Keratinocyte (primary cell): ENCODE measurements at regions not wholly inside any gene's neighbourhood (a gene's known extent, or its start where the extent isn't known, plus 50 kb on each side); places are given as distances from the start of the nearest gene placed in this dataset.

Experiments
- DNase-seq: peaks from one replicate; pipeline ENCODE4 v3.0.0-alpha.2; 2011; ENCODE audit warnings: low read depth, missing footprints, low spot score
- FAIRE-seq: peaks from 2 replicates; lab custom pipeline; 2011; peaks lifted over from hg19 to GRCh38; lab: Jason Lieb, UNC
- H2AFZ ChIP-seq: 2 replicates; pipeline ENCODE4 v1.6.0; 2012; ENCODE audit warnings: low read length, control low read depth, inconsistent platforms; ENCODE audit not compliant: control insufficient read depth
- H3K27ac ChIP-seq: 2 replicates; pipeline ENCODE4 v1.5.1; 2011; ENCODE audit warnings: low read length; ENCODE audit not compliant: control insufficient read depth, insufficient read depth
- H3K27me3 ChIP-seq: 3 replicates; pipeline ENCODE4 v1.6.0; 2011; ENCODE audit warnings: low read length; ENCODE audit not compliant: control insufficient read depth, insufficient read depth; ENCODE audit errors: extremely low read depth
- H3K36me3 ChIP-seq, 2 experiments: 2 replicates in 1 of 2; 3 replicates in 1 of 2; pipeline ENCODE4 v1.5.1; 2011; ENCODE audit warnings: low read length in 2 of 2, mild to moderate bottlenecking in 1 of 2; ENCODE audit not compliant: control insufficient read depth in 2 of 2, insufficient read depth in 2 of 2; ENCODE audit errors: extremely low read depth in 1 of 2
- H3K4me1 ChIP-seq: 3 replicates; pipeline ENCODE4 v1.5.1; 2011; ENCODE audit warnings: low read length; ENCODE audit not compliant: control insufficient read depth, insufficient read depth; ENCODE audit errors: extremely low read depth
- H3K4me2 ChIP-seq: 3 replicates; pipeline ENCODE4 v1.6.0; 2011; ENCODE audit warnings: low read depth, low read length; ENCODE audit not compliant: control insufficient read depth, insufficient read depth; ENCODE audit errors: extremely low read depth
- H3K4me3 ChIP-seq, 3 experiments: fragments of 200-600 bp in 1 of 3; sonication (generic) in 1 of 3; 2 replicates in 2 of 3; 3 replicates in 1 of 3; pipeline ENCODE4 v1.5.1; 2011 to 2016; ENCODE audit warnings: low read length in 3 of 3, mild to moderate bottlenecking in 3 of 3, control low read depth in 2 of 3, inconsistent platforms in 1 of 3, low read depth in 1 of 3, mixed read lengths in 1 of 3, mixed run types in 1 of 3, moderate library complexity in 1 of 3; ENCODE audit not compliant: control insufficient read depth in 2 of 3, insufficient read depth in 2 of 3; ENCODE audit errors: extremely low read depth in 1 of 3
- H3K79me2 ChIP-seq: 2 replicates; pipeline ENCODE4 v1.6.0; 2012; ENCODE audit warnings: low read length; ENCODE audit not compliant: control insufficient read depth, insufficient read depth
- H3K9ac ChIP-seq: 3 replicates; pipeline ENCODE4 v1.6.0; 2011; ENCODE audit warnings: low read length; ENCODE audit not compliant: control insufficient read depth, insufficient read depth; ENCODE audit errors: extremely low read depth
- H3K9me1 ChIP-seq: 3 replicates; pipeline ENCODE4 v1.6.0; 2011; ENCODE audit warnings: low read length; ENCODE audit not compliant: control insufficient read depth, insufficient read depth; ENCODE audit errors: extremely low read depth
- H3K9me3 ChIP-seq: 2 replicates; pipeline ENCODE4 v1.5.1; 2012; ENCODE audit warnings: low read depth, low read length; ENCODE audit not compliant: control insufficient read depth
- H4K20me1 ChIP-seq: 3 replicates; pipeline ENCODE4 v1.6.0; 2011; ENCODE audit warnings: low read length; ENCODE audit not compliant: control insufficient read depth, insufficient read depth; ENCODE audit errors: extremely low read depth
- EZH2 ChIP-seq: IDR thresholded peaks from one replicate; pipeline ENCODE4 v1.6.1; 2012; ENCODE audit warnings: inconsistent platforms, mild to moderate bottlenecking, low read length, moderate library complexity
- dilution Hi-C: fragments of 300-500 bp; cut with MboI; formaldehyde crosslinking; loops from one replicate; pipeline ENCODE4 v1.7.0; 2020; ENCODE audit warnings: low sequenced_read_pairs; ENCODE audit not compliant: extremely low pct_ligation_motif_present
- TF ChIP-seq, protein P1 (sequence below), 3 experiments: IDR thresholded peaks in 1 of 3; conservative IDR thresholded peaks in 1 of 3; optimal IDR thresholded peaks in 1 of 3; 2 replicates in 2 of 3; 3 replicates in 1 of 3; pipeline versions ENCODE3 to v1.5.1; 2011; ENCODE audit warnings: low read length in 3 of 3, mild to moderate bottlenecking in 3 of 3, moderate library complexity in 2 of 3, control low read depth in 1 of 3, inconsistent platforms in 1 of 3; ENCODE audit not compliant: insufficient read depth in 2 of 3; ENCODE audit errors: extremely low read depth in 1 of 3

GRCh38 chr5:26805076-26805475, 233.3 kb downstream of the CDH9 start:
- Histone ChIP-seq H3K9me3 (peaks cover 2% of the 10 kb centered on the region), H4K20me1 (no peaks in the 10 kb centered on the region), H3K4me2 (no peak overlapping the region), H3K79me2 (no peaks in the 10 kb centered on the region), H3K4me3 (no peak overlapping the region), H3K36me3 (no peaks in the 10 kb centered on the region), H3K9ac (no peak overlapping the region), H2AFZ (no peak overlapping the region), H3K27me3 (no peaks in the 10 kb centered on the region), H3K9me1 (no peaks in the 10 kb centered on the region), H3K4me1 (no peaks in the 10 kb centered on the region), H3K27ac (no peak overlapping the region)
- TF ChIP-seq EZH2 = no peak
- TF ChIP-seq, protein P1, sequence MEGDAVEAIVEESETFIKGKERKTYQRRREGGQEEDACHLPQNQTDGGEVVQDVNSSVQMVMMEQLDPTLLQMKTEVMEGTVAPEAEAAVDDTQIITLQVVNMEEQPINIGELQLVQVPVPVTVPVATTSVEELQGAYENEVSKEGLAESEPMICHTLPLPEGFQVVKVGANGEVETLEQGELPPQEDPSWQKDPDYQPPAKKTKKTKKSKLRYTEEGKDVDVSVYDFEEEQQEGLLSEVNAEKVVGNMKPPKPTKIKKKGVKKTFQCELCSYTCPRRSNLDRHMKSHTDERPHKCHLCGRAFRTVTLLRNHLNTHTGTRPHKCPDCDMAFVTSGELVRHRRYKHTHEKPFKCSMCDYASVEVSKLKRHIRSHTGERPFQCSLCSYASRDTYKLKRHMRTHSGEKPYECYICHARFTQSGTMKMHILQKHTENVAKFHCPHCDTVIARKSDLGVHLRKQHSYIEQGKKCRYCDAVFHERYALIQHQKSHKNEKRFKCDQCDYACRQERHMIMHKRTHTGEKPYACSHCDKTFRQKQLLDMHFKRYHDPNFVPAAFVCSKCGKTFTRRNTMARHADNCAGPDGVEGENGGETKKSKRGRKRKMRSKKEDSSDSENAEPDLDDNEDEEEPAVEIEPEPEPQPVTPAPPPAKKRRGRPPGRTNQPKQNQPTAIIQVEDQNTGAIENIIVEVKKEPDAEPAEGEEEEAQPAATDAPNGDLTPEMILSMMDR (optimal IDR thresholded peaks at IDR 0.05 in 1 of 3, IDR thresholded peaks at IDR 0.05 in 1 of 3, conservative IDR thresholded peaks at IDR 0.05 in 1 of 3; ENCODE audit: extremely low read depth in 1 of 3, insufficient read depth in 2 of 3, low read length in 3 of 3) = no peak
- DNase-seq (no peak), FAIRE-seq (no peak)
- dilution Hi-C loops = no loop called here

DNA sequence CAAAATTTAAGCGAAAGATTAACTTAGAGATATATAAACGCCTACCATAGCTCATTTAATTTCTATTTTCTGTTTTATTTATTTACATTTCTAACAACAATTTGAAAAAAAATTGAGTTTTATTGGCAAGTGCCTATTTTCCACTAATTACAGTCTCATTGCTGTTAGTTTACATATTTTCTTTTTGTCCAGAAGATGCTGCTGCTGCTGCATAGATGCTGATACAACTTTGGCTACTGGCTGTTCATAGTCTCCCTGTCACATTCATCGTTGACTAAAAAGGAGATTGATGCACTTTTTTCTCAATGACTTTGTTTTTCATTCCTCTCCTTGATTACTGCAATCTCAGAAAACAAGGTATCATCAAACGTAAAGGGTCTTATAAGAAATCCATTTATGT, 235.4 kb downstream of the CDH9 start:
- H3K9ac ChIP-seq = no peak overlapping the region
- DNase-seq = no peak
- H3K27ac ChIP-seq = no peak overlapping the region
- no peaks in the 10 kb centered on the region for H3K4me1 ChIP-seq
- H4K20me1 ChIP-seq = no peaks in the 10 kb centered on the region
- H3K4me3 ChIP-seq = no peak overlapping the region
- TF ChIP-seq, protein P1 (optimal IDR thresholded peaks at IDR 0.05 in 1 of 3, IDR thresholded peaks at IDR 0.05 in 1 of 3, conservative IDR thresholded peaks at IDR 0.05 in 1 of 3; ENCODE audit: extremely low read depth in 1 of 3, insufficient read depth in 2 of 3, low read length in 3 of 3) = no peak
- no peak for TF ChIP-seq EZH2
- dilution Hi-C loops = no loop called here
- H3K4me2 ChIP-seq = no peak overlapping the region
- H3K27me3 ChIP-seq = no peaks in the 10 kb centered on the region
- H3K9me1 ChIP-seq = no peaks in the 10 kb centered on the region
- no peaks in the 10 kb centered on the region for H3K79me2 ChIP-seq
- no peaks in the 10 kb centered on the region for H3K36me3 ChIP-seq
- H3K9me3 ChIP-seq = peaks cover 2% of the 10 kb centered on the region
- no peak for FAIRE-seq
- no peak overlapping the region for H2AFZ ChIP-seq
